ENCODE measurements at regions not wholly inside any gene's neighbourhood (a gene's known extent, or its start where the extent isn't known, plus 50 kb on each side); places are given as distances from the start of the nearest gene placed in this dataset.

- H3K27me3 ChIP-seq (ENCODE audit: control insufficient read depth in 2 of 2, insufficient read depth in 2 of 2, low read length in 2 of 2): no peaks in the 10 kb centered on the region
- DNase-seq (ENCODE audit: low read depth, low spot score): no peak
- H3K27ac ChIP-seq (ENCODE audit: insufficient read depth, low read depth, low read length): no peak overlapping the region
- dilution Hi-C loops (cut with MboI; ENCODE audit: extremely low pct_ligation_motif_present, low sequenced_read_pairs) (no loop called here), intact Hi-C loops (cut with micrococcal nuclease) (no loop called here)
- no peaks in the 10 kb centered on the region for H3K79me2 ChIP-seq (ENCODE audit: control insufficient read depth, insufficient read depth, low read length)
- peaks cover 6% of the 10 kb centered on the region for H3K9me3 ChIP-seq (replicated peaks; ENCODE audit: control insufficient read depth, insufficient read depth, low read length)
- FAIRE-seq: no peak
- no peak overlapping the region for H3K4me3 ChIP-seq (replicated peaks in 1 of 3; ENCODE audit: insufficient read depth in 1 of 3, low read depth in 1 of 3, low read length in 3 of 3)
- BruUV-seq (replicated peaks): no TSS peak
- POLR2A ChIA-PET: no interaction called here
- no peaks in the 10 kb centered on the region for H3K9me1 ChIP-seq (replicated peaks; ENCODE audit: control insufficient read depth, extremely low read depth, insufficient read depth, low read length)
- CTCF ChIA-PET: no interaction called here
- H3K4me1 ChIP-seq (ENCODE audit: control insufficient read depth, extremely low read depth, insufficient read depth, low read length): no peaks in the 10 kb centered on the region
- TF ChIP-seq MAX (IDR thresholded peaks at IDR 0.05; ENCODE audit: insufficient read depth, insufficient read length) (no peak), FOS (IDR thresholded peaks at IDR 0.05; ENCODE audit: borderline replicate concordance, insufficient read depth, low read length) (no peak), POLR2AphosphoS5 (IDR thresholded peaks at IDR 0.05; ENCODE audit: insufficient read depth, low read depth, low read length) (no peak), JUN (IDR thresholded peaks at IDR 0.05; ENCODE audit: borderline replicate concordance, insufficient read depth, insufficient read length, low read depth) (no peak), GATA2 (IDR thresholded peaks at IDR 0.05; ENCODE audit: insufficient read depth, insufficient read length, low read depth, low read length) (no peak), EZH2 (IDR thresholded peaks at IDR 0.05; ENCODE audit: borderline replicate concordance, low read depth, low read length, severe bottlenecking) (no peak), MYC (IDR thresholded peaks at IDR 0.05; ENCODE audit: low read depth, low read length) (no peak), CTCF (IDR thresholded peaks at IDR 0.05; ENCODE audit: extremely low read depth in 1 of 2, insufficient read depth in 1 of 2, low read depth in 1 of 2, low read length in 2 of 2) (no peak), POLR2A (IDR thresholded peaks at IDR 0.05; ENCODE audit: low read depth, low read length) (no peak)
- H3K36me3 ChIP-seq (ENCODE audit: control insufficient read depth in 2 of 2, extremely low read depth in 1 of 2, insufficient read depth in 2 of 2, low read length in 2 of 2): no peaks in the 10 kb centered on the region
- H2AFZ ChIP-seq (ENCODE audit: low read depth, low read length): no peak overlapping the region
- H4K20me1 ChIP-seq (replicated peaks; ENCODE audit: control insufficient read depth, extremely low read depth, insufficient read depth, low read length): no peaks in the 10 kb centered on the region
- H3K4me2 ChIP-seq (ENCODE audit: insufficient read depth, low read length): no peak overlapping the region
- H3K9ac ChIP-seq (replicated peaks; ENCODE audit: extremely low read depth, insufficient read depth, low read length): no peak overlapping the region
Observed at GRCh38 chr14:97268097-97268496, 470.9 kb downstream of the VRK1 start.
